Nucleus accumbens (tissue), 56 donors: ENCODE measurements at regions not wholly inside any gene's neighbourhood (a gene's known extent, or its start where the extent isn't known, plus 50 kb on each side); places are given as distances from the start of the nearest gene placed in this dataset.

Source experiments
- DNase-seq, 56 donors: peaks; one replicate each; lab custom pipeline; 2025; lab: John Stamatoyannopoulos, UW

DNA sequence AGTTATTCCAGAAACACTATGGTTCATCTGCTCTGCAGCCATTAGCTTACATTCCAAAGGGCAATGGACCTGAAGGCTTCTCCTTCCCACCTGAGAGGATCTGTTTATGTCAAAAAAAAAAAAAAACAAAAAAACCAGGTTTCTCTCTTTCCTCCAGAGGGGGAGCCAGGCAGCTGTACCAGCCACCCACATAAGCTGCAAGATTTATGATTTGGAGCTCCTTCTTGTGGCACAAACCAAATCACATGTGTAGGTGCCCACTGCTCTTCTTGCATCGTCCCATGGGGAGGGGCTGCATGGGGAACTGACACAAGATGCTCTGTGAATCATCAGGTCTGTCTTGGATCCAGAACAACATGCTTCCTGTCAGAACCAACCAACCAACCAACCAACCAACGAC is 231.6 kb upstream of the IGFBP3 start:
- no peak for DNase-seq

DNA sequence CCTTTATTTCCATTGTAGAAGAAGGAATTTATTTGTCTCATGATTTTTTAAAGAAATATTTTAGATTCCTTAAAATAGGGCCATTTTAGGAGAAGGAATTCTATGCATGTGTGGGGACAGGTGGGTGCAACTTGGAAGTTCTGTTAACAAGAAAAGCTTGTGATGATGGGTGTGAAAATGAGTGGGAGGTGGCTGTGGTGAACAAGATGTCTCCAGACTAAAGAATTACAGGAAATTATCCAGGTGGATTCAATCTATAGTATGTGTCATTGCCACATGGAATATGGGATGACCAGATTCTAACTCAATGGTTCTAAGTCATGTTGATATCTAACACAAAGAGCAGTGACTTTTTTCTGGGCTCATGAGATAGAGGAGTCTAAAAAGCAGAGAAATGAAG is 229.6 kb upstream of the IGFBP3 start:
- DNase-seq, result no peak

DNA sequence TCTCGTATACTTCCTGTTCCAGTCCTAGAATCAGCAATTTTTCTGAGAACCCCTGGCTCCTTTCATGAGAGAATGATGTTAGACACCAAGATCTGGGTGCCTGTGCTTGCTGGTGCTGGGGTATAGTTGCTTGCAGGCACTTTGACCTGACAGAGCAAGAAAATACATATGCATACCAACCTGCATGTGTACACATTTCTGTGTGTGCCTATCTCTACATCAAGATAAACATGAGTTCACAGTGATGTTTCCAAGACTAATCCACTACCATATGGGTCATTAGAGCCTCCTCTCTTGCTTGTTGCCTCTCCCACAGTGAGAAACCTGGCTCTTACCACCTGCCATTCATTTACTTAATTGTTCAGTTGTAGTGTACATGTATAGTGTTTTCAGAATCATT is 229.1 kb upstream of the IGFBP3 start:
- DNase-seq, result no peak

DNA sequence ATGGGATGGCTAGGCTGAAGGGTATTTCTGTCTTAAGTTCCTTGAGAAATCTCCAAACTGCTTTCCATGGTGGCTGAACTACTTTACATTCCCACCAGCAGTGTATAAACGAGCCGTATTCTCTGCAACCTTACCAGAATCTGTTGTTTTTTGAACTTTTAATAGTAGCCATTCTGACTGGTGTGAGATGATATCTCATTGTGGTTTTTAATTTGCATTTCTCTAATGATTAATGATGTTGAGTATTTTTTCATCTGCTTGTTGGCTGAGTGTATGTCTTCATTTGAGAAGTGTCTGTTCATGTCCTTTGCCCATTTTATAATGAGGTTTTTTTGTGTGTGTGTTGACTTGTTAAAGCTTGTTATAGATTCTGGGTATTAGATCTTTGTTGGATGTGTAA is 226.8 kb upstream of the IGFBP3 start:
- no peak for DNase-seq

DNA sequence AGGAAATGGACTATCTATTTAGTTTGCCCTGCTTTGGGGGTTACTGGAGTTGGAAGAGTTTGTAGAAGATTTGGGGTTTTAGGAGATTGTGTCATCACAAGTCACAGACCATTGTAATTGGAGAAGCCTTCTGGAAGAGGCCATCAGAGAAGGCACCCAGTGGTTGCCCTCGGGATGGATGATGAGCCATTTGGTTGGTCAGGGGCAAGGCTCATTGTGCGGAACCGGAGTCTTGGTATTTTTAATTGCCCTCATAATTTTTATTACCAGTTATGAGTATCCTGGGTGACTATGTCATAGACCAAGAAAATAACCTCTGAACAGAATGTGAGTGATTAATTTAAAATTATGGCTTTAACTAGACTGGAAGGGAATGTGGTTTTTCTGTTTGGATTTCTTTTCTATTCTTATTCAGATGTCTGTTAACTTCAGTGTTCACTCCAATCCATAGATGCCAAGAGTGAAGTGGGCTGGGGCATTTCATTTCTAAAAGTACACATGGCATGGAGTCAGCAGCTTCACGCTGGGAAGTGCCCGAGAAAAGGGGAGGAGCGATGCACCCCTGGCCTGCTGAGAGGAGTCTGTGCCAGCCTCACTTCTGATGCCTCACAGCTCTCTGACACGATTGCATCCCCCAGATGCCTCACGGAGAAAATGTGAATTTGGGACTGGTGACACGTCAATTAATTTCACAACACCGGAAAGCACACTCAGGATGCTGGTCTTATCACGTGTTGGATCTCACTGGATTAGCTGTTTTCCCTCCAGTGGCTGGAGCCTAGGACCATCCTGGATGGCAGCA is 225.6 kb upstream of the IGFBP3 start:
- no peak for DNase-seq

DNA sequence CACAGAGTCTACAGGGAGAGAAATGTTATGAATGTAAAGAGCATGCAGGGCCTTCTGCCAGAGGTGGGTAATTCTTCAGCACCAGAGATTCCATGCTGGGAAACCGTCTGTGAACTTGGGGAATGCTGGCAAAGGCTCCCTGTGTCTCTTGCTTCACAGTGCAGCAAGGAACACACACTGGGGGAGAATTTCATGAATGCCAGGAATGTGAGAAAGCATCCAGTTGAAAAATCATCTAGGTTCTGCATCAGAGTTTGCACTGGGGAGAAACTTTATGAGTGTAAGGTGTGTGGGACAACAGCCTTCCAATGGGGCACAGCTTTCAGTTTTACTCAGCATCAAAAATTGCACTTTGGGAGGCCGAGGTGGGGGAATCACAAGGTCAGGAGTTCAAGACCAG is 224.3 kb upstream of the IGFBP3 start:
- DNase-seq, result no peak

DNA sequence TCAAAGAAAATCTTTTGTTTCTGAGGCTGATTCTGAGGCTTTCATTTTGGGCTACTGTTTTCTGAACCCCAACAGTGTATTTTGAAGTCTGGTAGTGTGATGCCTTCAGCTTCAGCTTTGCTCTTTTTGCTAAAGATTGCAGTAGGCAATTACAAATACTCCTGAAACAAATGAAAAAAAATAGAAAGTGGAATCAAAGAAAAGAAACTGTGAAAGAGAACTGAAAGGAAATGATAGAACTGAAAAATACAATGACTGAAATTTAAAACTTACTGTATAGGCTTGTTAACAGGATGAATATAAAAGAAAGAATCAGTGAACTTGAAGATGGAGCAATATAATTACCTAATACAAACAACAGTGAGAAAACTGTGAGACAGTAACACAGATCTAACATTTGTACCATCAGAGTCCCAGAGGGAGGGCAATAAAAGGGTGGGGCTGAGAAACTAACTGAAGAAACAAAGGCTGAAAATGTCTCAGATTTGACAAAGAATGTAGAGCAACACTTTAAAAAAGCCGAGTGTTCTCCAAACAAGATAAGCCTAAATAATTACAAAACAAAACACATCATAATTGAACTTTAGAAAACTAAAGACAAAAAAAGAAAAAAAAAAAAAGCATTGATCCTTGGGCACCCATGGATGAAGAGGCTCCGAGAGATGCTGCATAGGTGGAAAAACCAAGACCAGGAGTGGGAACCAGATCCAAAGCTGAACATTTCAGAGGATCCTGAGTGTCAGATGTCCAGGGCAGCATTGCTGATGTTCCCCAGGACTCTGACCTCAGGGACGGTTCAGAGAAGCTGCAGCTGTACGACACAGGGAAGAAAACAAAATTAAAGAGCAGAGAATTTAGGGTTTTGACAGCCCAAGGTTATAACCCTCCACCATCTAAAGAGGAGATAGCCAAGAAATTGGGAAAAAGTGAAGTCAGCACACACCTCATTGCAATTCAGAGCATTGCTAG is 223.2 kb upstream of the IGFBP3 start:
- no peak for DNase-seq

DNA sequence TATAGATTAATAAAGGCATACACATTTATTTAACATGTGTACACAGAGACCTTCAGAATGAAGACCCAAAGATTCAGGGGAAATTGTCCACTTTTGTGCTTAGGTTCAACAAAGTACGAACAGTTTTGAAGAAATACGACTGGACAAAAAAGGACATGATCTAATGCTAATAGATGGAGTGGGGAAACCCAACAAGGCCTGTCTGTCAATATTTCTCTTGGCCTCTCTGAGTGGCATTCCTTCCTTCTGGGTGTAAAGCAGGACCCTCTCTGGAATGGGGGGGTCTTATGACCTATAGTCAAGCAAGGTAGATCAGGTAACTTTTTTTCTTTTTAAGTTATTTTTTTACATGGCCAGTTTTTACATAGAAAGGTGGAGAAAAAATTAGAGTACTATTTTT is 222.3 kb upstream of the IGFBP3 start:
- DNase-seq, result no peak

DNA sequence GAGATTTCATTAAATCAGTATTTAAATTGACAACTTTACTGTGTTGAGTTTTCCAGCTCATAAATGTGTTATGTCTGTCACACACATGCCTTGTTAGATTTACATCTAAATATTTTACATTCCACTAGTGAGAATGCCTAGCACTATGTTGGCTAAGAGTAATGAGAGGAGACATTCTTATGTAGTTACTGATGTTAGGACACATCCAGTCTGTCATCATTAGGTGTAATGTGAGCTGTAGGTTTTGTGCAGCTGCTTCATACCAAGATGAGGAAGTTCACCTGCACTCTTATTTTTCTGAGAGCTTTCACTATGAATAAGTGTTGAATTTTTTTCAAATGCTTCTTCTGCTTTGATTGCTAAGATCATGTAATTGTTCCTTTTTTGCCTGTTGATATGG is 218.0 kb upstream of the IGFBP3 start:
- no peak for DNase-seq

DNA sequence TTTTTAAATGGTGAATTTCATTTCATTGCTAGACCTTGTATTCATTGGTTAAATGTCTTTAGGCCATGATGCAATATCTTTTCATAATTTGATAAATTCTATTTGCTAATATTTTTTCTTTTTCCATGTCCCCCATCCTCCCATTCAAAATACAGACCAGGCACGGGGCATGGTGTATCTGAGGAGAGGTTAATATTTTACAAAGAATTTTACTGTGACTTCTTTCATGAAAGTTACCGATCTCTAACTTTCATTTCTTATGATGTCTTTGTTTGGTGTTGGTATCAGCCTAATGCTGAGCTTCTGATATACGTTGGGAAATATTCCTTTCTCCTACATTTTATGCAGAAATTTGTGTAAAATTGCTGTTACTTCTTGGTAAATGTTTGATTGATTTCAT is 216.7 kb upstream of the IGFBP3 start:
- no peak for DNase-seq

DNA sequence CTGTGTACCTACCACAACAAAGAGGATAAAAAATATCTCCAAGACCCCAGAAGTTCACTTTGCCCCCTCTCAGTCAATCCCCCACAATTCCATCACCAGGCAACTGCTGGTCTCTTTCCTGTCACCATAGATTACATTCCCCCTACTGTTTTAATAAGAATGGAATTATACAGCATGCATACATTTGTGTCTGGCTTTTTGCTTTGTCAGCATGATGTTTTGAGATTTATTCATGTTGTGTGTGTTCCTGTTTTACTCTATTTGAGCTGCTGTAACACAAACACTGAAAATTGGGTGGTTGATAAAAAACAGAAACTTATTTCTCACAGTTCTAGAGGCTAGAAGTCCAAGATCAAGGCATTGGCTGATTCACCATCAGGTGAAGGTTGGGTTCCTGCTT is 214.5 kb upstream of the IGFBP3 start:
- DNase-seq, result no peak

DNA sequence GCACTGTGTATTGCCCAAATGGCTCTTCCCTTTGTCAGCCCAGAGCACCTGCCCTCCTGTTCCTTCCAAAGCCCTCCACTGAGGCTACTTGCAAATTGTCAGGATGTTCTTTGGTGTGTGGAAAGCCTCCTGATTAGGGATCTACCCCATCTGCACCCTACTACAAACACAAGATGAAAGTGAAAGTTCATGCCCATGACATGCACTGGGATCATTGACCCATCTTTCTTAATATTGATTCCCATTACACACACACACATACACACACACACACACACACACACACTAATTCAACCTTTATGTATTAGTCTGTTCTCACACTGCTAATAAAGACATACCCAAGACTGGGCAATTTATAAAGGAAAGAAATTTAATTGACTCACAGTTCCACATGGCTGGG is 213.7 kb upstream of the IGFBP3 start:
- DNase-seq, result no peak

DNA sequence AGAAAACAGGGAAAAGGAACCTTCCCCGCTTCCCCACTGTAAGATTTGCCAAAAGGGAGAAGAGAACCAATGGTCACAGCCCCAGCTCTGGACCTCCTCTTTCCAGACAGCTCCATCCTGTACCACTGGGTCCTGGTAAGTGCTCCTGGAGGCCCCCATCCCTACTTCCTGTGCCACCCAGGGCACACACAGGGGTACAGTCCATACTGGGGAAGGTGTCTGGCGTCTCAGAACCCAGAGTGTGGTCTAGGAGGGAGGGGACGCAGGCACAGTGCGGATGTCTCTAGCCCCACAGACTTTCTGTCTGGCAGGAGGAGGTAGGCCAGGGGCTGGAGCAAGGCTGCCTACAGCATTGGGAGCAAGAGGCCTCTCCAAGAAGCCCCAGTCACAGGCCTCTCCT is 213.3 kb upstream of the IGFBP3 start:
- no peak for DNase-seq

DNA sequence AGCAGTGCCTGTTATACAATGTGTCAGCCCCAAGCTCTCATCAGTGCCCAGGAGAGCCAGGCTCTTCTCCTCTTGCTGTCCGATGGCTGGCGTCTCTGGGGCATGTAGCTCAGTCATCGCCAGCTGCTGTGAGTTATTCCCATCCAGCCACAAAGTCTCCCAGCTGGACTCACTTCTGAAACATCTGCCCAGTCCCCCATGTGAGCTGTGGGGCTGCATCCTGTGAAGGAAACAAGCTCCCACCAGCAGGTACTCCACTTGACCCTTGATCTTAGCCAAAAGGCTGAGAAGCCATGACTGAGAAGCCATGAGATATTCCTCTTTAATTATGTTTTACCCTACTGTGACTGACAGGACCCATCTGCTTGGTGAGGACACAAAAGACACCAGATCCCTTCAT is 212.7 kb upstream of the IGFBP3 start:
- DNase-seq, result no peak

DNA sequence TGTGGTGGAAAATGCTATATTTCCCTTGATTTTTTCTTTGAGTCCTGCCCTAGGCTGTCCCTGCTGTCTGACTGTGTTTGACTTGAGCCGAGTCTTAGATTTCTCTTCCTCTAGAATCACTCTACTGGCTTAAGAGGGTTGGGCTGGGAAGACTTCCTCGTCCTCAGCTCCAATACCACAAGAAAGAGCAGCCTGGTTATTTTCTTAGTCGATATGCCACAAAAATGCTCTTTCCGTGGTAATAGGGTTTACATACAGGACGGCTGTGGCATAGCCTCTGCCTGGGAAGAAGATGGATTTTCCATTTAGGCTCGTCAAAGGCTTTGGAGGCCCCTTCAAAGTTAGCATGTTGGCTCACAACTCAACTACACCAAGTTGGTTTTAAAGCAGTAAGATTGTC is 212.0 kb upstream of the IGFBP3 start:
- no peak for DNase-seq

DNA sequence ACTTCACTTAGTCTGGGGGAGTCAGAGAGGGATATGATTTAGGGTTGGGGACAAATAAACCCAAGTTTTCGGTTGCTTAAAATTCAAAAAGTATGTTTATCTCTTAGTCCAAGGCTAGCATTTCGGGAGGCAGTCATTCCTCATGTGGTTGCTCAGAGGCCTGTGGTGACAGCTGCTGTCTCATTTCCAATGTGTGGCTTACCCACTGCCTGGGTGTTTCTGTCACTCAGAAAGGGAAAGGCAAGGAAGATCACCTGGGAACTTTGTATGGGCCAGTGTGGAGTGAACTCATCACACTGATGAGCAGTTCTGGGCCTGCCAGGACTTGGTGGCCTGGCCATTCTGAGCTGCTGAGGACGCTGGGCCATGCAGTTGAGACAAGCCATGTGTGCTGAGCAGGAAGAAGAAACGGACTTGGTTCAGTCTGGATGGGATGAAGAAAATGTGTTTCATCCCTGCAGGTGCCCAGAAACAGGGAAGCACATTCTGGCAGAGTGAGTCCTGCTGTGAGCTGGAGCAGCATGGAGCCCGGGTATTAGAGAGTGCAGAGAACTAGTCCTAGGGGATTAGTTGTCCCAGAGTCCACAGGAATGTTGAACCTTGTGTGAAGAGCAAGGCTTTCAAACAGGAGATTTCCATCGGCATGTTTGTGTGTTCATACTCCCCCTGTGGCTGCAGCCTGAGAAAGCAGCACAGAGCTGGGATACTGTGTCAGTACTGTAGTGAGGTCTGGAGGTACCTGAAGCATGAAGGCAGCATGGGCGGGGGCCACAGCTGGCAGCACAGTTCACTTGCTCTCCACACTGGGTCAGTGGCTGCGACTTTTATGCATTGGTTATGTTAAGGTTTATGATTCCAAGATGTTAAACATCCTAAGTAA is 211.1 kb upstream of the IGFBP3 start:
- DNase-seq, result no peak

DNA sequence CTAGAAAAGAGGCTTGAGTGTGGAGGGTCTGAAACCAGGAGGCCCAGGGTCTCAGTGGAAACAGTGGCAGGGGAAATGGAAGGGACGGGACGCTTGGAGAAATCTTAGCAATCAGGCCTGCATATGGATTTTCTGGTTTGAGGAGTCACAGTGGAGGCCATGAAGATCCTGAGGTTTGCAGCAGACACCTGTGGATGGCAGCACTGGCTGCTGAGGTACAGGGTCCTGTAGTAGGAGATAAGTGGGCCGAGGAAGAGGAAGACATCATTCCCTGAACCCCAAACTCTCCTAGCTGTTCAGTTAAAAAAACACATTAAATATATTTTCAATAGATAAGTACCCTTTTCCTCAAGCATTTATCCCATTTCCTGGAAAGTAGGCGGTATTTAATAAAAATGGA is 208.8 kb upstream of the IGFBP3 start:
- no peak for DNase-seq

DNA sequence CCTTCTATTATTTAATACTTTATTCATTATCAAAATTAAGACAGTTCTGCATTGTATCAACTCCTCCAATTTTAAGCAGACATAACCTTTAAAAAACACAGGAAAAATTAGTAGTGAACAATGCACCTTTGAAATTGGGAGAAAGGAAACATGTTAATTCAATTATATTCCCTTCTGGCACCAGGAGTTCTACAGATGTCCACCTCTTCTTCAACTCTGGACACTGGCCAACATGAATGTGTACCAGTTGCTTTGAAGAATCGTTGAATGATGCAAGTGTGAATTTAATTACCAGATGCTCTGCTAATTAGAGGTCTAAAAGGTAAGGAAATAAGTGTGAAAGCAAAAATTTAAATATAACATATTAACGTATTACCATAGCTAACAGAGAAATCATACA is 206.7 kb upstream of the IGFBP3 start:
- DNase-seq, result no peak

DNA sequence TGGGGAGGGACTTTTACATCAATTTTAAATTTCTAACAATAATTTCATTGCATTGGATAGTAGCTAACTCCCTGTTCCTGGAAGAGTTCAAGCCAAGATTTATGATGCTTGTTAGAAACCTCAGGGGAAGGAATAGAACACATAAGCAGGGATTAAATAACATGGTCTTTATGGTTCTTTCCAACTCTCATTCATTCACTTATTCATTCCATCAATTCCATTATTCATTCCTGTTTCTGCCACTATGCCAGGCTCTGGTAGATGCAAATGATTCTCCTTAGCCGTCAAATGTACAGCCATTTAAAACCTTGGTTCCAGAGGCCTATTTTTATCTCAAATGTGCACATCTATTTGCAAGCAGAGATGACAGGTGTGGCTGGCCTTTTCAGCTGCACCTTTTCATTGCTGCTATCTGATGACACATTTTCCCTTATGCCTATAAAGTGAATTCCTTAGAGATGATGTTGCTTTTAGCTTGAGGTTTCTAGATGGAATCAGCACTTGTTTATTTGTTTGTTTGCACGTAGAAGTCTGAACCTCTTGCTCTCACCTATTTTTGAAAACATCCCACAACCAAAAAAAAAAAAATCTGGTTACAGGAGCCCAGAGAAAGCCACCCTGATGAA is 205.7 kb upstream of the IGFBP3 start:
- no peak for DNase-seq

DNA sequence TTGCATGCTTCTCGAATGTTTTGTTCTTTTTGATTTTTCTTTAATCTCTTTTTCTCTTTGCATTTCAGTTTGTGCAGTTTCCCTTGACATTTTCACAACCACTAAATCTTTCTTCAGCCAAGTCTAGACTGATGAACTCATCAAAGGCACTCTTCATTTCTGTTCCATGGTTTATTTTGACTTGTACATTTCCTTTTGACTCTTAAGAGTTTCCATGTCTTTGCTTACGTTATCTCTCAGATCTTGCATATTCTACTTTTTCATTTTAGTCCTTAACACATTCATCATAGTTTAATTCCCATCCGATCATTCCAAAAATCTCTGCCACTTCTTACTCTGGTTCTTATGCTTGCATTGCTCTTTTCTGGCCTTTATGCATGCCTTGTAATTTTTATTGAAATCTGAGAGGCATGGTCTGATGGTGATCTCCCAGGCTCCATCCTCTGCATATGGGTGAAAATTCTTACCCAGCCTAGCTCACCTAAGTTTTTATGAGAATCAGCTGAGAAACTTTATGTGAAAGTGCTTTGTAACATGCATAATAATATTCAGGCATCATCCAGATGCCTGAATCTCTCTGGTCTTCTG is 202.8 kb upstream of the IGFBP3 start:
- DNase-seq, result no peak
